ENCODE measurements at regions not wholly inside any gene's neighbourhood (a gene's known extent, or its start where the extent isn't known, plus 50 kb on each side); places are given as distances from the start of the nearest gene placed in this dataset.

GRCh38 chr16:51453251-51453650, 302.2 kb upstream of the SALL1 start:
- Histone ChIP-seq H3K36me3 (replicated peaks; ENCODE audit: low read depth, low read length) (no peaks in the 10 kb centered on the region), H3K4me2 (ENCODE audit: low read length) (no peak overlapping the region)
- TF ChIP-seq EZH2phosphoT487 (IDR thresholded peaks at IDR 0.05; ENCODE audit: low read depth), result no peak
- TF ChIP-seq CTCF (IDR thresholded peaks at IDR 0.05; ENCODE audit: low read depth, low read length), result no peak

GRCh38 chr16:51450909-51451308, 299.8 kb upstream of the SALL1 start:
- Histone ChIP-seq H3K79me2 (ENCODE audit: low read length) (no peaks in the 10 kb centered on the region), H3K4me1 (ENCODE audit: low read length) (no peaks in the 10 kb centered on the region), H3K9me3 (ENCODE audit: insufficient read depth, low read length) (no peaks in the 10 kb centered on the region), H3K27me3 (ENCODE audit: low read depth, low read length) (no peaks in the 10 kb centered on the region), H2AFZ (ENCODE audit: low read depth, low read length) (no peak overlapping the region), H3K36me3 (replicated peaks; ENCODE audit: low read depth, low read length) (no peaks in the 10 kb centered on the region), H3K9ac (ENCODE audit: low read length) (no peak overlapping the region), H3K4me3 (ENCODE audit: low read length) (no peak overlapping the region), H3K4me2 (ENCODE audit: low read length) (no peak overlapping the region), H4K20me1 (ENCODE audit: insufficient read depth, low read length) (no peaks in the 10 kb centered on the region), H3K27ac (ENCODE audit: low read length) (no peak overlapping the region)
- no peak for TF ChIP-seq CTCF (IDR thresholded peaks at IDR 0.05; ENCODE audit: low read depth, low read length)

More at GRCh38 chr16:51453251-51453650, 302.2 kb upstream of the SALL1 start:
- Histone ChIP-seq H3K4me1 (ENCODE audit: low read length) (no peaks in the 10 kb centered on the region), H3K27ac (ENCODE audit: low read length) (no peak overlapping the region), H4K20me1 (ENCODE audit: insufficient read depth, low read length) (no peaks in the 10 kb centered on the region), H3K4me3 (ENCODE audit: low read length) (no peak overlapping the region), H2AFZ (ENCODE audit: low read depth, low read length) (no peak overlapping the region), H3K9me3 (ENCODE audit: insufficient read depth, low read length) (no peaks in the 10 kb centered on the region), H3K79me2 (ENCODE audit: low read length) (no peaks in the 10 kb centered on the region), H3K9ac (ENCODE audit: low read length) (no peak overlapping the region), H3K27me3 (ENCODE audit: low read depth, low read length) (no peaks in the 10 kb centered on the region)

- H4K20me1 ChIP-seq (ENCODE audit: insufficient read depth, low read length), result no peaks in the 10 kb centered on the region
- H3K79me2 ChIP-seq (ENCODE audit: low read length), result no peaks in the 10 kb centered on the region
- no peaks in the 10 kb centered on the region for H3K27me3 ChIP-seq (ENCODE audit: low read depth, low read length)
- no peak overlapping the region for H3K4me3 ChIP-seq (ENCODE audit: low read length)
- TF ChIP-seq EZH2phosphoT487 (IDR thresholded peaks at IDR 0.05; ENCODE audit: low read depth) (no peak), CTCF (IDR thresholded peaks at IDR 0.05; ENCODE audit: low read depth, low read length) (no peak)
- no peaks in the 10 kb centered on the region for H3K4me1 ChIP-seq (ENCODE audit: low read length)
- no peak overlapping the region for H3K4me2 ChIP-seq (ENCODE audit: low read length)
- no peak overlapping the region for H2AFZ ChIP-seq (ENCODE audit: low read depth, low read length)
- no peak overlapping the region for H3K27ac ChIP-seq (ENCODE audit: low read length)
- H3K9me3 ChIP-seq (ENCODE audit: insufficient read depth, low read length), result no peaks in the 10 kb centered on the region
- no peak overlapping the region for H3K9ac ChIP-seq (ENCODE audit: low read length)
- no peaks in the 10 kb centered on the region for H3K36me3 ChIP-seq (replicated peaks; ENCODE audit: low read depth, low read length)
Measured at GRCh38 chr16:51450376-51450775, 299.3 kb upstream of the SALL1 start.

- Histone ChIP-seq H3K9me3 (ENCODE audit: insufficient read depth, low read length) (no peaks in the 10 kb centered on the region), H3K27ac (ENCODE audit: low read length) (no peak overlapping the region), H3K4me1 (ENCODE audit: low read length) (no peaks in the 10 kb centered on the region), H3K9ac (ENCODE audit: low read length) (no peak overlapping the region), H3K4me3 (ENCODE audit: low read length) (no peak overlapping the region), H3K36me3 (replicated peaks; ENCODE audit: low read depth, low read length) (no peaks in the 10 kb centered on the region), H4K20me1 (ENCODE audit: insufficient read depth, low read length) (no peaks in the 10 kb centered on the region), H3K27me3 (ENCODE audit: low read depth, low read length) (no peaks in the 10 kb centered on the region), H2AFZ (ENCODE audit: low read depth, low read length) (no peak overlapping the region), H3K4me2 (ENCODE audit: low read length) (no peak overlapping the region), H3K79me2 (ENCODE audit: low read length) (no peaks in the 10 kb centered on the region)
- TF ChIP-seq CTCF (IDR thresholded peaks at IDR 0.05; ENCODE audit: low read depth, low read length), result no peak
- TF ChIP-seq EZH2phosphoT487 (IDR thresholded peaks at IDR 0.05; ENCODE audit: low read depth), result no peak
Measured at GRCh38 chr16:51449441-51449840, 298.4 kb upstream of the SALL1 start.
